22Rv1 (cell line): ENCODE measurements at regions not wholly inside any gene's neighbourhood (a gene's known extent, or its start where the extent isn't known, plus 50 kb on each side); places are given as distances from the start of the nearest gene placed in this dataset.

Experiments
- CTCF ChIP-seq: fragments of 450-650 bp; IDR thresholded peaks from 2 replicates; pipeline ENCODE4 v1.5.1; 2017; ENCODE audit warnings: mild to moderate bottlenecking
- ZFX ChIP-seq: fragments of 450-650 bp; IDR thresholded peaks from 2 replicates; pipeline ENCODE4 v1.6.1; 2017; ENCODE audit warnings: antibody characterized with exemption, borderline replicate concordance

DNA sequence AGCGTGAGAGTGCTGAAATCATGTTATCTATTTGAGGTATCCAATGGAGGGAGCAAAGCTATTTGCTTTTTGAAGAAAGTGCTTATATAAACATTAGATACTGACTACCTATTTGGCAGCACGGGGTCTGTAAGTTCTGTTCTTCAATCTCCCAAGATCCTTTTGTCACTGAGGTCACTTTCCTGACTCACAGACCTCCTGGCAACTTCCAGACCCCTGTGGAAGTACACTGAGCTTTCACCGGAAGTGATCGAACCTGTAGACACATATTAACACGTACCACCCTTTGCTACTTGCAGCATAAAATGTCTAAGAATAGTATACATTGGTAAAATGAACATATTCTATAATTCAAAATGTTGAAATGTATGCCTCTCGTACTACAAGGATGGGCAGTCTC, 452.6 kb upstream of the ST6GAL2 start:
- TF ChIP-seq CTCF: no peak
- TF ChIP-seq ZFX: no peak
